ENCODE measurements at regions not wholly inside any gene's neighbourhood (a gene's known extent, or its start where the extent isn't known, plus 50 kb on each side); places are given as distances from the start of the nearest gene placed in this dataset.

GRCh38 chr4:44869985-44870384 is 143.6 kb upstream of the GNPDA2 start:
- POLR2A ChIA-PET: no interaction called here
- in situ Hi-C loops (cut with HindIII; ENCODE audit: extremely low pct_ligation_motif_present, low pct_unique_long_range_greater_than_20kb) (no loop called here), intact Hi-C loops (cut with micrococcal nuclease; ENCODE audit: unreplicated experiment) (no loop called here)
- 0% methylated on average over 1 of the region's 2 CpGs for WGBS (ENCODE audit: low lambda C conversion rate)
- no peaks in the 10 kb centered on the region; the same call in 1 of the 2 replicates for H3K9me3 ChIP-seq (ENCODE audit: low read length)
- H2AFZ ChIP-seq (ENCODE audit: low read length): no peak overlapping the region
- no peaks in the 10 kb centered on the region for H3K79me2 ChIP-seq (ENCODE audit: insufficient read depth, low read length)
- no peak overlapping the region for H3K9ac ChIP-seq (ENCODE audit: insufficient read depth, low read depth, low read length)
- no peak for DNase-seq (ENCODE audit: low spot score)
- no peaks in the 10 kb centered on the region for H3K4me1 ChIP-seq (ENCODE audit: insufficient read depth, low read length)
- no peak for FAIRE-seq
- CTCF ChIA-PET (ENCODE audit: low intra/inter-chr PET ratio, low total read pairs): no interaction called here
- H3K27ac ChIP-seq (ENCODE audit: extremely low read length, insufficient read depth, low read length): no peak overlapping the region
- H3K4me3 ChIP-seq (replicated peaks in 1 of 3; ENCODE audit: insufficient read depth in 1 of 3, low read depth in 2 of 3, low read length in 3 of 3): no peak overlapping the region
- BruUV-seq (replicated peaks): no TSS peak
- no peaks in the 10 kb centered on the region for H4K20me1 ChIP-seq (ENCODE audit: insufficient read depth, low read length)
- no peak for ATAC-seq
- TF ChIP-seq, protein P1, sequence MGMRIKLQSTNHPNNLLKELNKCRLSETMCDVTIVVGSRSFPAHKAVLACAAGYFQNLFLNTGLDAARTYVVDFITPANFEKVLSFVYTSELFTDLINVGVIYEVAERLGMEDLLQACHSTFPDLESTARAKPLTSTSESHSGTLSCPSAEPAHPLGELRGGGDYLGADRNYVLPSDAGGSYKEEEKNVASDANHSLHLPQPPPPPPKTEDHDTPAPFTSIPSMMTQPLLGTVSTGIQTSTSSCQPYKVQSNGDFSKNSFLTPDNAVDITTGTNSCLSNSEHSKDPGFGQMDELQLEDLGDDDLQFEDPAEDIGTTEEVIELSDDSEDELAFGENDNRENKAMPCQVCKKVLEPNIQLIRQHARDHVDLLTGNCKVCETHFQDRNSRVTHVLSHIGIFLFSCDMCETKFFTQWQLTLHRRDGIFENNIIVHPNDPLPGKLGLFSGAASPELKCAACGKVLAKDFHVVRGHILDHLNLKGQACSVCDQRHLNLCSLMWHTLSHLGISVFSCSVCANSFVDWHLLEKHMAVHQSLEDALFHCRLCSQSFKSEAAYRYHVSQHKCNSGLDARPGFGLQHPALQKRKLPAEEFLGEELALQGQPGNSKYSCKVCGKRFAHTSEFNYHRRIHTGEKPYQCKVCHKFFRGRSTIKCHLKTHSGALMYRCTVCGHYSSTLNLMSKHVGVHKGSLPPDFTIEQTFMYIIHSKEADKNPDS (CRISPR knock-in tag; IDR thresholded peaks at IDR 0.05): no peak
- TF ChIP-seq MYC (CRISPR knock-in tag; IDR thresholded peaks at IDR 0.05; ENCODE audit: borderline replicate concordance): no peak
- TF ChIP-seq, protein P2, sequence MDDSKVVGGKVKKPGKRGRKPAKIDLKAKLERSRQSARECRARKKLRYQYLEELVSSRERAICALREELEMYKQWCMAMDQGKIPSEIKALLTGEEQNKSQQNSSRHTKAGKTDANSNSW (CRISPR knock-in tag; IDR thresholded peaks at IDR 0.05; ENCODE audit: borderline replicate concordance): no peak
- no peak for TF ChIP-seq NFIB (CRISPR knock-in tag; IDR thresholded peaks at IDR 0.05; ENCODE audit: borderline replicate concordance)
- no peak for TF ChIP-seq RNF2 (conservative IDR thresholded peaks at IDR 0.05; ENCODE audit: low read depth)
- no peak for TF ChIP-seq HMG20B (CRISPR knock-in tag; conservative IDR thresholded peaks at IDR 0.05)
- H3K4me2 ChIP-seq (ENCODE audit: low read depth, low read length): no peak overlapping the region
- H3K36me3 ChIP-seq (replicated peaks in 1 of 2; ENCODE audit: control insufficient read depth in 1 of 2, insufficient read depth in 2 of 2, low read length in 2 of 2): no peaks in the 10 kb centered on the region
- H3K27me3 ChIP-seq (ENCODE audit: control insufficient read depth in 1 of 2, insufficient read depth in 2 of 2, low read length in 2 of 2): no peaks in the 10 kb centered on the region

DNA sequence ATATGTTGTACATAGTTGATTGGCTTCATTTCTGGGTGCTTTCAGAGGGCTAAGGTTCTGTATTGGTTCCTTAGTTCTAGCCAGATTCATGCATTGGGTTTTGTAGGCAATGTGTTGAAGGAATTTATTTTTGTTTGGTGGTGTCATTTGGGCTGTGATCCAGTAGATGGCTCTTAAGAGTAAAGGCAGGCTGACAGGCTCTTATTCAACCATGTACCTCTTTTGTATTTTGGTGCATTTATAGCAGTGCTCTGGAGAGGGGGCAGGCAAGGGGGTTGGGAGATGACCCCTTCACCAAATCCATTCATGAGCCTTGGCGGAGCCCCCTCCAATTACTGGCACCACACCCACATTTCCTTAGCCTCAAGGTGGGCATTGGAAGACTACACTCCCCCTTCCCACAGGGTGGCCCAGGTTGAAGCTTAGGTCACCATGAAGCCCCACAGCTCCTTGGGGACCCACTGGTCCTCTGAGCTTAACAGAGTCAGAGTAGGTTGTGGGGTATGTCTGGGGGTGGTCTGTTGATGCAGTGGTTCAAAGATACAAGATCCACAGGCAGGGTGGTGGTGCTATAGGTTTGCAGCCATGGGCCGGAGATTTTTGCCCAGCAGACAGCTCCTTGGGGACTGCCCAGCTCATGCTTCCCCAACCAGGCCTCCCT is 143.0 kb upstream of the GNPDA2 start:
- no peak for ATAC-seq
- FAIRE-seq: no peak
- 40% methylated on average over 2 of the region's 2 CpGs for WGBS (ENCODE audit: low lambda C conversion rate)
- TF ChIP-seq, protein P3, sequence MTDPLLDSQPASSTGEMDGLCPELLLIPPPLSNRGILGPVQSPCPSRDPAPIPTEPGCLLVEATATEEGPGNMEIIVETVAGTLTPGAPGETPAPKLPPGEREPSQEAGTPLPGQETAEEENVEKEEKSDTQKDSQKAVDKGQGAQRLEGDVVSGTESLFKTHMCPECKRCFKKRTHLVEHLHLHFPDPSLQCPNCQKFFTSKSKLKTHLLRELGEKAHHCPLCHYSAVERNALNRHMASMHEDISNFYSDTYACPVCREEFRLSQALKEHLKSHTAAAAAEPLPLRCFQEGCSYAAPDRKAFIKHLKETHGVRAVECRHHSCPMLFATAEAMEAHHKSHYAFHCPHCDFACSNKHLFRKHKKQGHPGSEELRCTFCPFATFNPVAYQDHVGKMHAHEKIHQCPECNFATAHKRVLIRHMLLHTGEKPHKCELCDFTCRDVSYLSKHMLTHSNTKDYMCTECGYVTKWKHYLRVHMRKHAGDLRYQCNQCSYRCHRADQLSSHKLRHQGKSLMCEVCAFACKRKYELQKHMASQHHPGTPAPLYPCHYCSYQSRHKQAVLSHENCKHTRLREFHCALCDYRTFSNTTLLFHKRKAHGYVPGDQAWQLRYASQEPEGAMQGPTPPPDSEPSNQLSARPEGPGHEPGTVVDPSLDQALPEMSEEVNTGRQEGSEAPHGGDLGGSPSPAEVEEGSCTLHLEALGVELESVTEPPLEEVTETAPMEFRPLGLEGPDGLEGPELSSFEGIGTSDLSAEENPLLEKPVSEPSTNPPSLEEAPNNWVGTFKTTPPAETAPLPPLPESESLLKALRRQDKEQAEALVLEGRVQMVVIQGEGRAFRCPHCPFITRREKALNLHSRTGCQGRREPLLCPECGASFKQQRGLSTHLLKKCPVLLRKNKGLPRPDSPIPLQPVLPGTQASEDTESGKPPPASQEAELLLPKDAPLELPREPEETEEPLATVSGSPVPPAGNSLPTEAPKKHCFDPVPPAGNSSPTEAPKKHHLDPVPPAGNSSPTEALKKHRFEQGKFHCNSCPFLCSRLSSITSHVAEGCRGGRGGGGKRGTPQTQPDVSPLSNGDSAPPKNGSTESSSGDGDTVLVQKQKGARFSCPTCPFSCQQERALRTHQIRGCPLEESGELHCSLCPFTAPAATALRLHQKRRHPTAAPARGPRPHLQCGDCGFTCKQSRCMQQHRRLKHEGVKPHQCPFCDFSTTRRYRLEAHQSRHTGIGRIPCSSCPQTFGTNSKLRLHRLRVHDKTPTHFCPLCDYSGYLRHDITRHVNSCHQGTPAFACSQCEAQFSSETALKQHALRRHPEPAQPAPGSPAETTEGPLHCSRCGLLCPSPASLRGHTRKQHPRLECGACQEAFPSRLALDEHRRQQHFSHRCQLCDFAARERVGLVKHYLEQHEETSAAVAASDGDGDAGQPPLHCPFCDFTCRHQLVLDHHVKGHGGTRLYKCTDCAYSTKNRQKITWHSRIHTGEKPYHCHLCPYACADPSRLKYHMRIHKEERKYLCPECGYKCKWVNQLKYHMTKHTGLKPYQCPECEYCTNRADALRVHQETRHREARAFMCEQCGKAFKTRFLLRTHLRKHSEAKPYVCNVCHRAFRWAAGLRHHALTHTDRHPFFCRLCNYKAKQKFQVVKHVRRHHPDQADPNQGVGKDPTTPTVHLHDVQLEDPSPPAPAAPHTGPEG (CRISPR knock-in tag; IDR thresholded peaks at IDR 0.05): no peak
- TF ChIP-seq NFRKB (IDR thresholded peaks at IDR 0.05): no peak

More for the DNA sequence above, 143.0 kb upstream of the GNPDA2 start:
- Histone ChIP-seq H3K36me3 (replicated peaks in 1 of 2; ENCODE audit: control insufficient read depth in 1 of 2, insufficient read depth in 2 of 2, low read length in 2 of 2) (no peaks in the 10 kb centered on the region), H3K9me3 (ENCODE audit: low read length) (no peaks in the 10 kb centered on the region; the same call in 1 of the 2 replicates), H3K4me3 (replicated peaks in 1 of 3; ENCODE audit: insufficient read depth in 1 of 3, low read depth in 2 of 3, low read length in 3 of 3) (no peak overlapping the region), H3K27ac (ENCODE audit: extremely low read length, insufficient read depth, low read length) (no peak overlapping the region), H3K79me2 (ENCODE audit: insufficient read depth, low read length) (no peaks in the 10 kb centered on the region), H3K9ac (ENCODE audit: insufficient read depth, low read depth, low read length) (no peak overlapping the region), H2AFZ (ENCODE audit: low read length) (no peak overlapping the region), H3K27me3 (ENCODE audit: control insufficient read depth in 1 of 2, insufficient read depth in 2 of 2, low read length in 2 of 2) (no peaks in the 10 kb centered on the region), H3K4me1 (ENCODE audit: insufficient read depth, low read length) (no peaks in the 10 kb centered on the region), H3K4me2 (ENCODE audit: low read depth, low read length) (no peak overlapping the region), H4K20me1 (ENCODE audit: insufficient read depth, low read length) (no peaks in the 10 kb centered on the region)
- in situ Hi-C loops (cut with HindIII; ENCODE audit: extremely low pct_ligation_motif_present, low pct_unique_long_range_greater_than_20kb): no loop called here
- intact Hi-C loops (cut with micrococcal nuclease; ENCODE audit: unreplicated experiment): no loop called here
- no TSS peak for BruUV-seq (replicated peaks)
- DNase-seq (ENCODE audit: low spot score): no peak
- ChIA-PET POLR2A (no interaction called here), CTCF (ENCODE audit: low intra/inter-chr PET ratio, low total read pairs) (no interaction called here)

All from HepG2 (cell line).